ELF-1 (cell line): ENCODE measurements at regions not wholly inside any gene's neighbourhood (a gene's known extent, or its start where the extent isn't known, plus 50 kb on each side); places are given as distances from the start of the nearest gene placed in this dataset.
"Not testable (repeated sequence)": the region's sequence is repeated elsewhere in the genome, so short reads cannot be mapped to it uniquely, and the experiment has no call there.

Source experiments
- DNase-seq: peaks from one replicate; pipeline ENCODE4 v3.0.0-alpha.2; 2016; ENCODE audit warnings: low read depth, low spot score

DNA sequence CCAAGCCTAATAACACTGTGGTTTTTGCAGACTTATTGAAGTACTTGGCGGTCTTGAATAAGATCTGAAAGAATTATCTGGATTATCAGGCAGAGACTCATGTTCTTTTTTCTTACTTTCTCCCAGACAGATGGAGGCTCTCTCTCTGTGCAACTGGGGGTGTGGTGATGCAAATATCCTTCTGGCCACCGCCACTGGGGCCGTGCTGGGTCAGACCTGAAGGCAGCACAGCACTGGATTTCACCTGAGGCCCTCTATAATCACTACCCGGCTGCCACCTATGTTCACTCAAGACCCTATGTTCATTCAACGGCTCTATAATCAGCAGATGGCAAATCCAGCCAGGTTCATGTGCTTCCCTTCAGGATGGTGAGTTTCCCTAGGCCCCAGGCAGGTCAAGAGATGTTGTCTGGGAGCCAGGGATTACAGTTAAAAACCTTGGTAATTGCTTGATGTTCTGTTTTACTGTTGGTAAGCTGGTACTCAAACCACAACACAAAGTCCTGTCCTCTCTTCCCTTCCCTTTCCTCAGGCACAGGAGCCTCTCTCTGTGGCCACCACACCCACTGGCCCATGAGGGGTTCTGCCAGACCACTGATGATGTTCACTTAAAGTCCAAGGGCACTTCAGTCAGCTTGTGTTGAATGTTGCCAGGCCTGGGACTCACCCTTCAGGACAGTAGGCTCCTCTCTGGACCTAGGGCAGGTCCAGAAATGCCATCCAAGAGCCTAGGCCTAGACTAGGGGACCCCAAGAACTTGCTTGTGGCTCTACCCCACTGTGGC is 205.3 kb upstream of the GCFC2 start:
- no peak for DNase-seq

DNA sequence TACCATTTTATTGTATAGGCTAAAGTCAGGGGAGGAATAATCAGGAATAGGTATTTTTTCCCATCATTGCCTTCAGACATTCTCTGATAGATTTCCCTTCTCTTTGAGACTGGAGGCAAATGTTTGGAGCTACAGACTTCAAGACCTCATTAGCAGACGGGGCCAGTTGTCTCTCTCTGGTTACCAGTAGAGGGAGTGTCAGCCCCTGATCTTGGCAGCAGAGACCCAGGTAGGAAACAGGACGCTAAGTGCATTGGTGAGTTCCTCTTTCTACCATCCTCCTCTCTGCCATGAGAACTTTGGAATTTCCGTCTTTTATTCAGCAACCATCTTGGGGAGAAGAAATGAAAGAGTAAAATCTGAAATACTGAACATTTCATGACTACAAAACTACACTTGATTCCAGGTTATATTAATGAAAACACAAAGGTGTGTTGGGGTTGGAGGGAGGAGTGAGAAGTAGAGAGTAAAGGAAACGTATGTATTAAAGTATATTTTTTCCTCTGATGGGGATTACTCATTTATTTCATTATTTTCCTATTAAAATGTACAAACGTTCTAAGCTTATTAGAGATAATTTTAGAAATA is 186.2 kb upstream of the GCFC2 start:
- peak; percentile 75 for DNase-seq

DNA sequence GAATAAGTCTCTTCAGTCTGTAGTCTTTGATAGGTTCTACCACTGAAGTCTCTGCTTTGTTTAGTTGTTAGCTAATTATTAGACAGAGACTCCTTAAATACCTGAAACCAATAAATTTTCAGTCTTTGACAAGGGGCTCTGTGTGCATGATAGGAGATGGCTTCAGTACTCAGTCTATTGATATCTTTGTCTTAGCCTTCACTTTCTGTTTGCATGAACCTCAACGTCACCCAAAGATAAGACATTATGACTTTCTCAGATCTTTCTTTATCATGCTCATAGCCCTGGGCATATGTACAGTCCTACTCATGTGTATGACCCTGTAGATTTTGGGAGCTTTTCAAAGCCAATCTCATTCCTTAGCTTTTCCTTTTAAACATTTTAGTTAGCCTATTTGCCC is 183.5 kb upstream of the GCFC2 start:
- no peak for DNase-seq

DNA sequence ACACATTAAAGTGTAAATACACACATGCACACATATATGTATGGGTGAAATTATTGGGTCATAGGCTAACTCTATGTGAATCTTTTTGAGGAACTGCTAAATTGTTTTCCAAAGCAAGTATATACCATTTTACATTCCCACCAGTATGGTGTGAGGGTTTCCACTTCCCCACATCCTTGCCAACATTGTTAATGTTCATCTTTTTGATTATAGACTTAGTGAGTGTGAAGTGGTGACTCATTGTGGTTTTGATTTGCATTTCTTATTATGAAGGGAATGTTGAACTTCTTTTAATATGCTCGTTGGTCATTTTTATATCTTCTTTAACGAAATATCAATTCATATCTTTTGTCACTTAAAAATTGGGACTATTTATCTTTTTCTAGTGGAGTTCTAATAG is 181.8 kb upstream of the GCFC2 start:
- no peak for DNase-seq

DNA sequence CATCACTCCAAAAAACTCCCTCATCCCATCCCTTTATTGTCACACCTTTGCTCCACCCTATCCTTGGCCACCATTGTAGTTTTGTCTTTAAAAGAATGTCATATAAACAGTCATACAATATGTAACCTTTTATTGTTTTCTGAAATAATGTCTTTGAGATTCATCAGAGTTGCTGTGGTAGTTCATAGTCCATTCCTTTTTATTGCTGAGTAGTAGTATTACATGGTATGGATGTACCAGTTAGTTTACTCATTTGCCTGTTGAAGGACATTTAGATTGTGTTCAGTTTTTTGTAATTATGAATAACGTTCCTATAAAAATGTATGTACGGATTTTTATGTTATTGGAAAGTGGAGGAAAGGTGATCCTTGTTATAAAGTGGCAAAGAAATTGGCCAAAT is 171.8 kb upstream of the GCFC2 start:
- DNase-seq = no peak

DNA sequence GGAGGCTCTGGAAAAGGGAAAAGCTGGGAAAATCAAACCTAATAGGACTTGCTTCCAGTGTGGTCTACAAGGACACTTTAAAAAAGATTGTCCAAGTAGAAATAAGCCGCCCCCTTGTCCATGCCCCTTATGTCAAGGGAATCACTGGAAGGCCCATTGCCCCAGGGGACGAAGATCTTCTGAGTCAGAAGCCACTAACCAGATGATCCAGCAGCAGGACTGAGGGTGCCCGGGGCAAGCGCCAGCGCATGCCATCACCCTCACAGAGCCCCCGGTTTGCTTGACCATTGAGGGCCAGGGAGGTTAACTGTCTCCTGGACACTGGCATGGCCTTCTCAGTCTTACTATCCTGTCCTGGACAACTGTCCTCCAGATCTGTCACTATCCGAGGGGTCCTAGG is 164.9 kb upstream of the GCFC2 start:
- DNase-seq = not testable (repeated sequence)

DNA sequence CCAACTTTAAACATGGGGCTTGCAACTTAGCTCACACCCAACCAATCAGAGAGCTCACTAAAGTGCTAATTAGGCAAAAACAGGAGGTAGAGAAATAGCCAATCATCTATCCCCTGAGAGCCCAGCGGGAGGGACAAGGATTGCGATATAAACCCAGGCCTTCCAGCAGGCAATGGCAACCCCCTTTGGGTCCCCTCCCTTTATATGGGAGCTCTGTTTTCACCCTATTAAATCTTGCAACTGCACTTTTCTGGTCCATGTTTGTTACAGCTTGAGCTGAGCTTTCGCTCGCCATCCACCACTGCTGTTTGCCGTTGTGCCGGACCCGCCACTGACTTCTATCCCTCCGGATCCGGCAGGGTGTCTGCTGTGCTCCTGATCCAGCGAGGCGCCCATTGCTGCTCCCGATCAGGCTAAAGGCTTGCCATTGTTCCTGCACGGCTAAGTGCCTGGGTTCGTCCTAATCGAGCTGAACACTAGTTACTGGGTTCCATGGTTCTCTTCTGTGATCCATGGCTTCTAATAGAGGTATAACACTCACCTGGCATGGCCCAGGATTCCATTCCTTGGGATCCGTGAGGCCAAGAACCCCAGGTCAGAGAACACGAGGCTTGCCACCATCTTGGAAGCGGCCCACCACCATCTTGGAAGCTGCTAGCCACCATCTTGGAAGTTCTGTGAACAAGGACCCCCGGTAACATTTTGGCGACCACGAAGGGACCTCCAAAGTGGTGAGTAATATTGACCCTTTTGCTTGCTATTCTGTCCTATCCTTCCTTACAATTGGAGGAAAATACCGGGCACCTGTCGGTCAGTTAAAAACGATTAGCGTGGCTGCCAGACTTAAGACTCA is 161.3 kb upstream of the GCFC2 start:
- not testable (repeated sequence) for DNase-seq

DNA sequence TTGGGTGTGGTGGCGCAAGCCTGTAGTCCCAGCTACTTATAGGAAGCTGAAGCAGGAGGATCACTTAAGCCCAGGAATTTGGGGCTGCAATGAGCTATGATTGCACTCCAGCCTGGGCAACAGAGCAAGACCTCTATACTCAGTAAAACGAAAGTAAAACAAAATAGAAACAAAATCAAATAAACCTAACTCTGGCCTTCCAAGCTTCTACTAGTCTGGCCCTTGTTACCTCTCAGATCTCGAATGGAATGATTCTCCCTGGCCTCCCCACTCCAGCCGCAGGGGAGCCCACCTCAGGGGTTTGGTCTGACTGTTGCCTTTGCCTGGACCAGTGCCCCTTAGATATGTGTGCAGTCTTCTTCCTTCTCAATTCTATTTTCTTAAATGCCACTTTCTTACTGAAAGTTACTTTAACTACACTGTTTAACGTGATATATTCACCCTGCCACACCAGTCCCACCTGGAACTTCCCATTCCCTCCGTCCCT is 160.0 kb upstream of the GCFC2 start:
- DNase-seq = peak; percentile 29

DNA sequence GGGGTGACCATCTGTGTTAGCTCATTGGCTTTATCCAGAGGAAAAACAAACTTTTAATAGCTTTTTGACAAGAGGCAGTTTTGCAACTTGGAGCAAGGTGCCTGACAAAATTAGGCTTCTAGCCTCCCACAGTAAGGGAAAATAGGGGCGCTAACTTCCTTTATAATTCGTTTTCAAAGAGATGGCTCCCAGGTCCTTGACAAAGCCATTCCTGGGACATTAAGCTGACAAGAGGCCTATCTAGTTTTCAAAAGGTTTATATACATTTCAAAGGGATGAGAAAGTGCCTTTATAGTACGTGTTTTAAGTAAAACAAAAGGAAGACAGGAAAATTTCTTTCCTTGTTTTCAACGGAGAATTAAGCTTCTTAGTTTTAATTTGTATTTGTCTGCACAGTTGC is 159.4 kb upstream of the GCFC2 start:
- DNase-seq = peak; percentile 43

DNA sequence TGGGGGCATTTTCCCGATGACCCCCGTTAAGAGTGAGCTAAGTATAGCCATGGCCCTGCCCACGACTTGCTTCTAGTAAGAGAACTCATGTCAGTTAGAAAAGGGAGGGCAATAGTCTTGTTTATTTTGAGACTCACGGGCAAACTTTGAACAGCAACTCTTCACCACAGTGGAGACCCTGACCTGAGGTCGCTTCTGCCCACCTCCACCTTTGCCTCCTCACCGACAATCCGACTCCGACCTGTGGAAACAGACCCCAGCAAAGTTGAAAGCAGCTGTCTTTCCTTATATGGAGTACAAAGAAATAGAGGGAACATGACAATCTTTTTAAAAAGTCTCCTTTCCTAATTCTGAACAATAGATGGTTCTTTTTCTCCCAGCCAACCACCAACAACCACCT is 155.0 kb upstream of the GCFC2 start:
- DNase-seq = no peak

DNA sequence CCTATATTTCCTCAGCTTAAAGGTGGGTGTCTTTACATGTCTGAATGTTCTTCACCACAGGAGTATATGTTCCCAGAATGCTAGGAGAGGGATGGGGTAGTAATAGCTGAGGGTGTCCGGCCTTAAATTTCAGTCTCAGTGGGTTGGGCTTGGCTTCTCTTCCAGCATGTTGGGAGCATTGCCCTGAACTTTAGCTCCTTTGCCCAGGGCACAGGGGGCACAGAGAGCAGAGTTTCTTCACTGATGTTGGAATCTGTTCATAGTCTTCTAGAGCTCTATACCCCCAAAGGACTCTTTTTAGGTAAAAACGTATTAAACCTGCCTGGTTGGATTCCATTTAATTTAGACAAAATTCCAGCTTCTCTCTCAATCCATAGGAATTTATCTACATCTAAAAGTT is 154.4 kb upstream of the GCFC2 start:
- no peak for DNase-seq

DNA sequence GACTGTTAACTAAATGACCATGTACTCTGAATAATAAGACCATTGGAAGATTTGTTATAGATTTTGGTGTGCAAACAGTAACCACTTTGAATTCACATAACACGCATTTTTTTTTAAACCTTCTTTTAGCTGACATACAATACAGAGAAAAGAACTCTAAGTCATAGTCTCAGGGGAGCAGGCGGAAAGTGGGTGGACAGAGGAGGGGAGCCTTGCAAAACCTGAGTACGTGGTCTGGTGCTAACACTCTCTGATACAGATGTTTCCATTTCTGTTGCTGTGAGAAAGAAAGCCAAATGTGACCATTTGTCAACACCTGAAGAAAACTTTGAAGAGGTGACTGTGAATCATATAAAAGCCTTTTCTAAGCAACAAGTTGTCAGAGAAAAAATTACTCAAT is 151.8 kb upstream of the GCFC2 start:
- DNase-seq = no peak

DNA sequence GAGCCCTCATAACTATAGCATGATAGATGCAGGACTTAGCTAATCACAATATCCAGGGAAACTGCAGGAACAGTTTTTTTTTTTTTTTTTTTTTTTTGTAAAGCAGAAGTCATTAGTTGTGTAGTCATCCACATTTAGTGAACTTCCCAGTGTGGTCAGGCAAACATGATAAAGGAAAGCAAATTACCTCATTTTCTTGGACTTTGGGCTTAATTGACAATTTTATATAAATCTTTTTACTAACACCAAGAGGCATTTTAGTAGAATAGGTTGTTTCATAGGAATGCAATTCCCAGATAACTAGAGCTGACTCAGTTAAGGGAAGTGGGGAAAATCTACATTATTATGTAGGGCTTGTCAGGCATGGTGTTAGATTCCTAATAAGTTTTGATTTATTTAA is 142.7 kb upstream of the GCFC2 start:
- no peak for DNase-seq

DNA sequence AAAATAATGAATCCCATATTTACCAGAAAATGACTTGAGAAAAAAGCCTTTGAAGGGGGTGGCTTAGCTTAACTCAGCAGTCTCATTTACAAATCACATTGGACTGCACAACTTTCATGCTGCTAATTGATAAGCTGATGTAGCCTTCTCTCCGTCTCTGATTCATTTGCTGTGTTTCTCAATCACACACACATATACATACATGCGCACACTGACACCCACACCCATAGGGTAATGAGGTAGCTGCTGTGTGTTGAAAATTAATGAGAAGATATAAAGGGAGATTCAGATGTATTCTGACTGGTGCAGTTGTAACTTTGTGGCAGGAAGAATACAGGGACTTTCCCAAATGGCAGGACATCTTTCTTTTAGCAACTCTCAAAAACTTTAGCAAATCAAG is 141.9 kb upstream of the GCFC2 start:
- no peak for DNase-seq

DNA sequence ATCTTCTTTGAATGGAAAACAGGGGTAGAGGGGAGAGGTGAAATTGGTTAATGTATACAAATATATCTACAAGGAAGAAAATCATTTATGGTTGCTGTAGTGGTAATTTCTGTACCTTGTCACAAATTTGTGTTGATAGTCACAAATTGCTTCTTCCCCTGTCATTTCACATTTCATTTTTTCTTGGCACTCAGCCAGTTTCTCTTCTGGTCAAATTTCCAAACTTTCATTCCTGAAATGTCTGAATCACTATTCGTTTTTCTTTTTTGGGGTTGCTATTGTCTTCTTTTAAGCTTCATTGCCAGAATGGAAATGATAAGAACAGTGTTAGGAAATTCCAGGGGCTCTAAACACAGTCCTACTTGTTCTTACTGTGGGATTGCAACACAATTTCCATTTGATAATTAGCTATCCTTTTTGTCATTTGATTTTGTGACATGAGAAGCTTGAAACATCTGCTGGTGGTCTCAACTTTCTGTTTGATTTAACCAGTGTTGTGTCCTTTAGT is 136.0 kb upstream of the GCFC2 start:
- no peak for DNase-seq

DNA sequence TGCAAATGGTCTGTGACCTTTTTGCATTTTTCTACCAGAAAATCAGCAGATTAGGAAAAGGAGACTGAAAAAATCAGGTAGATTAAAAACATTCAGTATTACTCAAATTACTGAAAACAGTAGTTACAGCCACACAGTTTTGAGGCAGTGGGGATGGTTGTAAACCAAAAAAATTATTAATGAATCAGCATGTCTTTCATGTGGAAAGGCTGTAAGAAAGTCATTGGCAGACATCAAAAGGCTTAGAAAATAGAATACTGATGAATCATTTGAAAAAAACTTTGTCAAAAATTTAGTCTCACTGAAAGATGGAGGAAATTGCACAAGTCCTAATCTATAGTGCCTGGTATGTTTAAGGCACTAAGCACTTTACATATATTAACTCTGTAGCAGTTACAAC is 133.9 kb upstream of the GCFC2 start:
- DNase-seq = no peak

DNA sequence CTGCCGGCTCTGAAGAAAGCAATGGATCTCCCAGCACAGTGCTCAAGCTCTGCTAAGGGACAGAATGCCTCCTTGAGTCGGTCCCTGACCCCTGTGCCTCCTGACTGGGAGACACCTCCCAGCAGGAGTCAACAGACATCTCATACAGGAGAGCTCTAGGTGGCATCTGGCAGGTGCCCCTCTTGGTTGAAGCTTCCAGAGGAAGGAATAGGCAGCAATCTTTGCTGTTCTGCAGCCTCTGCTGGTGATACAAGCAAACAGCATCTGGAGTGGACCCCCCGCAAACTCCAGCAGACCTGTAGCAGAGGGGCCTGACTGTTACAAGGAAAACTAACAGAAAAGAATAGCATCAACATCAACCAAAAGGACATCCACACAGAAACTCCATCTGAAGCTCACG is 123.9 kb upstream of the GCFC2 start:
- peak; percentile 21 for DNase-seq

DNA sequence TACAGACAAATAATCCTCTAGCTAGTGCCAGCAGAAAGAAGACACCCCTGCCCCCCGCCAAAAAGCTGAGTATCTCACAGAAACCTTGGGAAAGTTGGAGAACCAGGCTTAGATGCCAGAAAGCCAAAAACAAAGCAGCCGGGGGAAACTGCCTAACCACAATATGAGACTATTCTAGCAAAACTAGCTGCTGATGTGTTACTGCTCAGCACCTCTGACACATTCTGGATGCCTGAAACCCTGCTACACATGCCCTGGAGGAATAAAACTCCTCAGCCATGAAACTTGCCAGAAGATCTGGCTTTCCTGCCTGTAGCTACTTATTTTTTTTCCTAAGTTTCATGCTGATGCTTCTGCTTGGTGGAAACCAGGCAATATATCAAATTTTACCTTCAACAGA is 122.7 kb upstream of the GCFC2 start:
- no peak for DNase-seq

DNA sequence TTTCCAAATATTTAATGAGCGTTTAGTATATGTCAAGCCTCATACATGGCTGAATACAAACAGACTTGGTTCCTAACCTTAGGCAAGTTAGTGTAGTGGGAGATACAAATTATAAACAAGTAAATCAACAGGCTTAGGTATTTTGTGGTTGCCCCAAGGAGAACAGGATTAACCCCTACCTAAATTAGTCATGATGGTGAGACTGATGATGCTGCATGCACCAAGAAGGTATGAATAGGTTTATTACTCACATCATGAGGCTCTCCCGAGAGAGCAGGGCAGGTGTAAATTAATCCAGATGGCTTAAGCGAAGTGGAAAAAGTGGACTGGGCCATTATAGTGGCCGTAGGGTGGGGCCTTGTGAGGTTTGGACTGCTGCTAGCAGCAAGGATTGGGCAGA is 118.1 kb upstream of the GCFC2 start:
- no peak for DNase-seq

DNA sequence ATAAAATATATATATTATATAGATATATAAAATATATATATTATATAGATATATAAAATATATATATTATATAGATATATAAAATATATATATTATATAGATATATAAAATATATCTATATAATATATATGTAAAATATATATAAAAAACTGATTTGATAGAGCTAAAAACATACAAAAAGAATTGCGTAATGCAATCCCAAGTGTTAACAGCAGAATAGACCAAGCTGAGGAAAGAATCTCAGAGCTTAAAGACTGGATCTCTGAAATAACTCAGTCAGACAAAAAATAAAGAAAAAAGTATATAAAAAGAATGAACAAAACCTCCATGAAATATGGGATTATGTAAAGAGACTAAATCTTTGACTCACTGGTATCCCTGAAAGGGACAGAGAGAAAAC is 112.8 kb upstream of the GCFC2 start:
- not testable (repeated sequence) for DNase-seq

DNA sequence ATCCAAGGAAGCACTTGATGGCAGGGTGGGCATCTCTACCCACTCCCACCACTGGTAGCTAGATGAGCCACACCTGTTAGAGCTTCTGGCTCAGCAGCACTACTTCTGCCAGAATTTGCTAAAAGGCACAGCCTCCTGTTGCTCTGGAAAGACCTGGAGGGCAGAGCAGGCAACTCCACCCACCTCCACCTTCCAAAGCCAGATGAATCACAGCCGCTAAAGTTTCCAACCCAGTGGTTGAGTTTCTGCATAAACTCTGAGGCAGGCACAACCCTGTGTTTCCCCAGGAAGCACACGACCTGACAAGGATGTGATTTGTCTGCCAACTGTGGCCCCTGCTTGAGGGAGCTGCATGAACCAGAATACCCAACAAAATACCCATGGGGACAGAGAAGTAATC is 111.6 kb upstream of the GCFC2 start:
- peak; percentile 36 for DNase-seq

DNA sequence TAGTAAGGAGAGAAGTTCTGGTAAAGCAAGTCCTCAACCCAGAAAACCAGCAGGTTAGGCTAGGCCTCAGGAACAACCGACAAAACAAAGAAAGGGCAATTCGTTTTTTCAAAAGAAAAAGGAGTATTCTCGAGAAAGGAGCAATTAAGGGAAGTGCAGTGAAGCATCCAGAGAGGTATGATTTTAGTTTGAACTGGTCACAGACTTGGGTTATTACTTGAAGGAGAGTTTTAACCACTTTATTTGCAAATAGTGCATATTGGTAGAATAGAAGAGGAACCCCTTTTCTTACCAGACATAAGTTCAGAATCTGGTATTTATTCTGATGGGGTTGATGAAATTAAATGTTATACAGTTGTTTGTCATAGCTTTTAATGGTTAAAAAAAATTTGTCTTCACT is 110.0 kb upstream of the GCFC2 start:
- no peak for DNase-seq
